ENCODE measurements at regions not wholly inside any gene's neighbourhood (a gene's known extent, or its start where the extent isn't known, plus 50 kb on each side); places are given as distances from the start of the nearest gene placed in this dataset.

DNA sequence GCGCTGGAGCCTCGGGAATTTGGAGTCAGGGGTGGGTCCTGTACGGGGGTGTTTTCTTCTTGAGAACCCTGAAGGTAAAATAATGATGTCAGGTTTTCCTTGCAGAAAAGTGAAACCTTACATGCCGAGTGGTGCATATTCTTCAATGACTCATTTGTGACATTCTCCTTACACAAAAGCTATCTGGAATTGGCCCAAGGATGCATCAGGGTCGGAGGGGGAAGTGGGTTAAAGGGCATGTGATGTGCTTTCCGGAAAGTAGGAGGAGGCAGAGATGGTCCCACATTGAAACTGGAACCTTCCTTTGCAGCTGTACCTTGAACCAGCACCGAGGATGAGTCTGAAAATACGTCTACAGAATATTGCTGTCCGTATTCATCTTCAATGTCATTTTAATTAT lies 411.2 kb upstream of the IRX4 start:
- ChIA-PET CTCF (no interaction called here), POLR2A (no interaction called here)
- H3K27me3 Mint-ChIP-seq (ENCODE audit: insufficient read depth, unreplicated experiment), result no peaks in the 10 kb centered on the region
- H3K36me3 Mint-ChIP-seq (ENCODE audit: insufficient read depth, unreplicated experiment), result no peaks in the 10 kb centered on the region
- no peak overlapping the region for H3K4me3 Mint-ChIP-seq (ENCODE audit: unreplicated experiment)
- peaks cover 7% of the 10 kb centered on the region for H3K9me3 Mint-ChIP-seq (ENCODE audit: unreplicated experiment)
- H3K4me1 Mint-ChIP-seq (ENCODE audit: insufficient read depth, unreplicated experiment), result no peaks in the 10 kb centered on the region
- BruUV-seq (replicated peaks), result no TSS peak
- peak; percentile 47 for DNase-seq (ENCODE audit: unreplicated experiment)
- no peak for TF ChIP-seq CTCF (IDR thresholded peaks at IDR 0.05; ENCODE audit: unreplicated experiment)
- intact Hi-C loops (cut with micrococcal nuclease), result no loop called here
- no peak overlapping the region for H3K27ac Mint-ChIP-seq (ENCODE audit: low read depth, unreplicated experiment)

GRCh38 chr5:2291146-2291840 lies 408.6 kb upstream of the IRX4 start:
- H3K27ac Mint-ChIP-seq (ENCODE audit: low read depth, unreplicated experiment), result no peak overlapping the region
- DNase-seq (ENCODE audit: unreplicated experiment), result no peak
- H3K36me3 Mint-ChIP-seq (ENCODE audit: insufficient read depth, unreplicated experiment), result no peaks in the 10 kb centered on the region
- ChIA-PET CTCF (interaction anchor here (0.7 kb wide), 1 partner anchor 60 kb away, joined by 3 read pairs; no protein-coding TSS in a partner anchor), POLR2A (no interaction called here)
- intact Hi-C loops (cut with micrococcal nuclease), result no loop called here
- H3K4me1 Mint-ChIP-seq (ENCODE audit: insufficient read depth, unreplicated experiment), result no peaks in the 10 kb centered on the region
- no peak for TF ChIP-seq CTCF (IDR thresholded peaks at IDR 0.05; ENCODE audit: unreplicated experiment)
- H3K27me3 Mint-ChIP-seq (ENCODE audit: insufficient read depth, unreplicated experiment), result no peaks in the 10 kb centered on the region
- H3K4me3 Mint-ChIP-seq (ENCODE audit: unreplicated experiment), result no peak overlapping the region
- peaks cover 7% of the 10 kb centered on the region for H3K9me3 Mint-ChIP-seq (ENCODE audit: unreplicated experiment)
- no TSS peak for BruUV-seq (replicated peaks)

GRCh38 chr5:2289380-2289779 lies 406.7 kb upstream of the IRX4 start:
- no peak overlapping the region for H3K4me3 Mint-ChIP-seq (ENCODE audit: unreplicated experiment)

DNA sequence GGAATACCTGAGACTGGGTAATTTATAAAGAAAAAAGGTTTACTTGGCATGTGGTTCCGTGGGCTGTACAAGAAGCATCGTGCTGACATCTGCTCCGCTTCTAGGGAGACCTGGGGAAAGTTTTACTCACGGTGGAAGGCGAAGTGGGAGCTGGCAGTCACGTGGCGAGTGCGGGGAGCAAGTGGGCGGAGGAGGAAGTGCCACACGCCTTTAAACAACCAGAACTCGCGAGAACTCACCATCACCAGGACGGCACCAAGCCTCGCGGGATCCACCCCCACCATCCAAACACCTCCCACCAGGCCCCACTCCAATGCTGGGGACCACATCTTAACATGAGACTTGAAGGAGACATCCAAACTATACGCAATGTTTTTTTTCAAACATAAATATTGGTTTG lies 406.2 kb upstream of the IRX4 start:
- H3K9me3 Mint-ChIP-seq (ENCODE audit: unreplicated experiment), result peaks cover 7% of the 10 kb centered on the region
- H3K36me3 Mint-ChIP-seq (ENCODE audit: insufficient read depth, unreplicated experiment), result no peaks in the 10 kb centered on the region
- BruUV-seq (replicated peaks), result no TSS peak
- CTCF ChIA-PET, result no interaction called here
- no peak for TF ChIP-seq CTCF (IDR thresholded peaks at IDR 0.05; ENCODE audit: unreplicated experiment)
- H3K27ac Mint-ChIP-seq (ENCODE audit: low read depth, unreplicated experiment), result no peak overlapping the region
- no peaks in the 10 kb centered on the region for H3K27me3 Mint-ChIP-seq (ENCODE audit: insufficient read depth, unreplicated experiment)
- DNase-seq (ENCODE audit: unreplicated experiment), result no peak
- intact Hi-C loops (cut with micrococcal nuclease), result no loop called here
- H3K4me1 Mint-ChIP-seq (ENCODE audit: insufficient read depth, unreplicated experiment), result no peaks in the 10 kb centered on the region
- no peak overlapping the region for H3K4me3 Mint-ChIP-seq (ENCODE audit: unreplicated experiment)
- POLR2A ChIA-PET, result no interaction called here

More at GRCh38 chr5:2289380-2289779, 406.7 kb upstream of the IRX4 start:
- H3K4me1 Mint-ChIP-seq (ENCODE audit: insufficient read depth, unreplicated experiment), result no peaks in the 10 kb centered on the region
- intact Hi-C loops (cut with micrococcal nuclease), result no loop called here
- H3K9me3 Mint-ChIP-seq (ENCODE audit: unreplicated experiment), result peaks cover 7% of the 10 kb centered on the region
- no peaks in the 10 kb centered on the region for H3K36me3 Mint-ChIP-seq (ENCODE audit: insufficient read depth, unreplicated experiment)
- H3K27ac Mint-ChIP-seq (ENCODE audit: low read depth, unreplicated experiment), result no peak overlapping the region
- DNase-seq (ENCODE audit: unreplicated experiment), result no peak
- BruUV-seq (replicated peaks), result no TSS peak
- CTCF ChIA-PET, result no interaction called here
- no peak for TF ChIP-seq CTCF (IDR thresholded peaks at IDR 0.05; ENCODE audit: unreplicated experiment)
- no peaks in the 10 kb centered on the region for H3K27me3 Mint-ChIP-seq (ENCODE audit: insufficient read depth, unreplicated experiment)
- POLR2A ChIA-PET, result no interaction called here

Data from MCF 10A (cell line).